Activated B cell treated with CpG ODN at 0.5 μM for 24 hours (primary cell): ENCODE measurements at regions not wholly inside any gene's neighbourhood (a gene's known extent, or its start where the extent isn't known, plus 50 kb on each side); places are given as distances from the start of the nearest gene placed in this dataset.

Source experiments
- ATAC-seq: fragments of 200-7000 bp; cut with Tn5 transposase; one replicate; pipeline ENCODE4 v1.10.0; 2021; ENCODE audit warnings: low read depth, mild to moderate bottlenecking, moderate library complexity
- CTCF ChIA-PET: fragments of 350-600 bp; sonication (Branson Sonifier 250); formaldehyde crosslinking; loops from one replicate; lab custom pipeline; 2021; ENCODE audit warnings: antibody characterized with exemption; lab: Charles Lee
- POLR2A ChIA-PET: fragments of 350-600 bp; sonication (Branson Sonifier 250); formaldehyde crosslinking; loops from one replicate; lab custom pipeline; 2021; ENCODE audit warnings: antibody characterized with exemption; lab: Charles Lee
- DNase-seq: peaks from one replicate; pipeline ENCODE4 v3.0.0; 2022
- H3K27ac Mint-ChIP-seq: one replicate; pipeline ENCODE4 v1.8.0; 2020; ENCODE audit warnings: mixed read lengths
- H3K27me3 Mint-ChIP-seq: one replicate; pipeline ENCODE4 v1.8.0; 2021; ENCODE audit warnings: mixed read lengths
- H3K36me3 Mint-ChIP-seq: one replicate; pipeline ENCODE4 v1.8.0; 2021; ENCODE audit warnings: low read depth, mixed read lengths
- H3K4me1 Mint-ChIP-seq: one replicate; pipeline ENCODE4 v1.8.0; 2021; ENCODE audit warnings: mixed read lengths
- H3K4me3 Mint-ChIP-seq: one replicate; pipeline ENCODE4 v1.8.0; 2020; ENCODE audit warnings: mild to moderate bottlenecking, mixed read lengths
- H3K9me3 Mint-ChIP-seq: one replicate; pipeline ENCODE4 v1.8.0; 2020; ENCODE audit warnings: mixed read lengths
- CTCF ChIP-seq: fragments of 200-600 bp; IDR thresholded peaks from one replicate; pipeline ENCODE4 v1.8.0; 2022; ENCODE audit warnings: antibody characterized with exemption, mild to moderate bottlenecking
- intact Hi-C: fragments of 100-400 bp; cut with micrococcal nuclease; formaldehyde crosslinking; loops from one replicate; pipeline ENCODE4 v1.15.1; 2024

DNA sequence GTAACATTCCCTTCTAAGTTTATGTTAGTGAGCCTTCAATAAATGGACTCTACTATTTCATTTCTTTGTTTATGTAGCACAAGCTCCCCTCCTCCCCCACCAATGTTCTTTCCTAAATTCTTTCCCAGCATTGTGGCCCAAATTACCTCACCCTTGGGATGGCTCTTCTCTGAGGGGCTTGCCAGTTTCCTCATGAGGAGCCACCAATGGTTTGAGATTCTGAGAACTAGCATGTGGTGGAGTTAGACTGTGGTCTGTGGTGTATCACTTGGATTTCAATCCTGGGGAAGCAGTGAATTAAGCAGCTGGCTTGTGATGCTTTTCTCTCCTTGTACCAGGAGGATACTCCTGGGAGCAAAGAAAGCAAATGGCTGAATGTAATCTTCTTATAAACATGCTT lies 50.0 kb upstream of the NPHP3 start:
- intact Hi-C loops, result no loop called here
- no peak for TF ChIP-seq CTCF
- H3K4me3 Mint-ChIP-seq, result no peak overlapping the region
- POLR2A ChIA-PET, result no interaction called here
- CTCF ChIA-PET, result no interaction called here
- ATAC-seq, result no peak
- peaks cover 5% of the 10 kb centered on the region for H3K9me3 Mint-ChIP-seq
- H3K27me3 Mint-ChIP-seq, result peaks cover 5% of the 10 kb centered on the region
- H3K27ac Mint-ChIP-seq, result no peak overlapping the region
- DNase-seq, result no peak
- no peaks in the 10 kb centered on the region for H3K36me3 Mint-ChIP-seq
- H3K4me1 Mint-ChIP-seq, result no peaks in the 10 kb centered on the region
